ENCODE measurements at regions not wholly inside any gene's neighbourhood (a gene's known extent, or its start where the extent isn't known, plus 50 kb on each side); places are given as distances from the start of the nearest gene placed in this dataset.

DNA sequence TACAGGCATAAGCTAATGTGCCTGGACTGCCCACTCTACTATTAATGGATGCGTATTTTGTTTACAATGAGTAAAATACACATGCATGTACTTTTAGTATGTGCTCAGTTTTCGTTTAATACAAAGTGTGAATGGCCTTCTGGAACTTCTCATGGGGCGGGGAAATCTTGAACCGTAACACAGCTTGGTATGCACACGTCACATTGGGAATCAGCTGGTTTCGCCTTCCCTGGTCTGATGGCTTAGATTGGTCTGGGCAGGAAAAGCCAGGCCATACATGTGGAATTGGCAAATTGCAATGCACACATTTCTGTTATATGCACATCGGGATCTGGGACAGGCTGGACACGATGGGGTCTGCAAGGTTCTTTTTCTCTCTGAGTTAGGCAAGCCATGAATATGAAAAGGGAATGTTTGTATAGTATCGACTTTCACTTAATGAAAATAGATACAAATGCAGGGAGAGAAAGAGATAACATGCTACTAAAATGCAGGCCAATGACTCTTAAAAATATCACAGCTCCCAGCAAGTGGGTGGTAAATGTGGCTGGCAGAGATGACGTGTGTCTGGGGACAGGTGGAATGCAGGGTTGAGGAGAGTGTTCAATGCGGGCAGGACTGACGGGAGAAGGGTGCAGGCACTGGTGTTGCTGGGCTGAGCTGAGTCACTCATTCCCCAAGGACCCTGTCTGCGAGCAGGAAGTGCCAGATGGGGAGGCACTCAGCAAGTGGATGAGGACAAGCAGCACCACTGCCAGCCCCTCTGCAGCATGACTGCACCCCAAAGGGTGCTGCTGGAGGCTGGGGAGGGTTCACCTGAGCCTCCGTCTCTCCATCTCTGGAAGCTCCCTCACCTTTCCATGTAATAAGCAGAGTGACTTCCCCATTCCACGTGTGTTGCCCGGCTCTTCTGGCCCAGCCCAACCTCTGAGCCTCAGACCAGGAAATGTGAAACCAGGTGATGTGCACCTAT, 204.0 kb upstream of the GPR12 start:
- TF ChIP-seq FOXM1 (IDR thresholded peaks at IDR 0.05; ENCODE audit: borderline replicate concordance): no peak
- TF ChIP-seq TARDBP (IDR thresholded peaks at IDR 0.05): no peak
